ENCODE measurements at regions not wholly inside any gene's neighbourhood (a gene's known extent, or its start where the extent isn't known, plus 50 kb on each side); places are given as distances from the start of the nearest gene placed in this dataset.
A peak's percentile ranks its signal among the peaks of the same experiment; 100 is the strongest.
"Not testable (repeated sequence)": the region's sequence is repeated elsewhere in the genome, so short reads cannot be mapped to it uniquely, and the experiment has no call there.

DNA sequence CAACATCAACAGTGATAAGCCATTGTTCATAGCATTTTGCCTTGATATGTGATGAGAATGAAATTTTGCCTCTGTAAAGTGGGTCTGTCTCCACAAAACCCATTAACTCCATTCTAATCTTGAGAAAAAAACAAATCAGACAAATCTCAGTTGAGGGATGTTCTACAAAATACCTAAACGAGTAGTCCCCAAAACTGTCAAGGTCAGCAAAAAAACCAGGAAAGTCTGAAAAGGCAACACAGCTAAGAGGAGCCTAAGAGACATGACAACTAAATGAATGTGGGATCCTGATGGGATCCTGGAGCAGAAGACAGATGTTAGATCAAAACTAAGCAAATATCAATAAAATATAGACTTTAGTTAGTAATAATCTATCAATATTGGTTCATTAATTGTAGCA is 431.6 kb upstream of the SPTLC3 start:
- no peak for DNase-seq (ENCODE audit: low read depth)

GRCh38 chr20:12581644-12582289 is 427.0 kb upstream of the SPTLC3 start:
- DNase-seq (ENCODE audit: low read depth) = no peak

DNA sequence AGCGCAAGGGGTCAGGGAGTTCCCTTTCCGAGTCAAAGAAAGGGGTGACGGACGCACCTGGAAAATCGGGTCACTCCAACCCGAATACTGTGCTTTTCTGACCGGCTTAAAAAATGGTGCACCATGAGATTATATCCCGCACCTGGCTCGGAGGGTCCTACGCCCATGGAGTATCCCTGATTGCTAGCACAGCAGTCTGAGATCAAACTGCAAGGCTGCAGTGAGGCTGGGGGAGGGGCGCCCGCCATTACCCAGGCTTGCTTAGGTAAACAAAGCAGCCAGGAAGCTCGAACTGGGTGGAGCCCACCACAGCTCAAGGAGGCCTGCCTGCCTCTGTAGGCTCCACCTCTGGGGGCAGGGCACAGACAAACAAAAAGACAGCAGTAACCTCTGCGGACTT is 426.1 kb upstream of the SPTLC3 start:
- not testable (repeated sequence) for DNase-seq (ENCODE audit: low read depth)

GRCh38 chr20:12591949-12592470 is 416.8 kb upstream of the SPTLC3 start:
- no peak for DNase-seq (ENCODE audit: low read depth)

- DNase-seq (ENCODE audit: low read depth) = no peak
These were observed 416.0 kb upstream of the SPTLC3 start for GRCh38 chr20:12592756-12593155.

- no peak for DNase-seq (ENCODE audit: low read depth)
These were observed 415.4 kb upstream of the SPTLC3 start for GRCh38 chr20:12593342-12593873.

DNA sequence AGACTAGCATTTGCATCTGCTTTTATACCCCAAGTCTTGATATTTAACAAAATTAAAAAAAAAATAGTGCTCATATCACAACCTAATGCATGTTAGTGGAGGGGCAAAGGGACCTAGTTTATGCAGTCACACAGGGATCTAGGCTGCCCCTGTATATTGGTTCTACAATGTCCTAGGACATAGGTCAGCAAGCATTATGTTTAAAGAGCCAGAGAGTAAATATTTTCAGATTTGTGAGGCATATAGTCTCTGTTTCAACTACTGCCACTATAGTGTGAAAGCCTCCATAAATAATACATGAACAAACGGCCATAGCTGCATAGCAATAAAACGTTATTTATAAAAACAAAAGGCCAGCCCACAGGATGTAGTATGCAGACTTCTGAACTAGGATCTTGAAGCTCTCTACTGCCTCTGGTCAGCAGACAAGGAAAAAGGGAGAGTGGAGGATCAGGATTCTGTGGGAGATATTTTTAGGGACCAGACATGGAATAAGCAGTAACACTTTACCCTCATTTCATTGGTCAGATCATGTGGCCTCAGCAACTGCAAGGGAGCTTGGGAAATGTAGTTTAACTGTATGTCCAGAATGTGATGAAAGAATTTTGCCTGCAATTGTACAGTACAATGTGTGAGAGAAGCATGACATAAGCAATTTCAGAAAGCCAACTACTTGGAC is 414.2 kb upstream of the SPTLC3 start:
- DNase-seq (ENCODE audit: low read depth) = no peak

DNA sequence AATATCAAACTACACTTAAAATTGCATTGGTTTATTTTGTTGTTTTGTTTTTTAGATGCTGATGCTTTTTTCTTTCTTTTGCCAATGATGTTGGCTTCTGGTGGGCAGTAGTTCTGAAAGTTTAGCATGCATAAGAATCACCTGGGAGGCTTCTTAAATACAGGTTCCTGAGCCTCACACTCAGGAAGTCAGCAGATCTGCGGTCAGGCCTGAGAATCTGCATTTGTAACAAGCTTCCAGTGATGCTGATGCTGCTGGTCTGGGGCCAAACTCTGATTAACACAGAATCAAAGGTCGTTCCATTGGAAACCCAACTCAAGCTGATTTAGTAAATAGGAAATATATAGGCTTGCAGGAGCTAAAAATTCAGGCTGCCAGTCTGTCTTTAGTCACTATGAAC is 412.9 kb upstream of the SPTLC3 start:
- DNase-seq (ENCODE audit: low read depth) = no peak

DNA sequence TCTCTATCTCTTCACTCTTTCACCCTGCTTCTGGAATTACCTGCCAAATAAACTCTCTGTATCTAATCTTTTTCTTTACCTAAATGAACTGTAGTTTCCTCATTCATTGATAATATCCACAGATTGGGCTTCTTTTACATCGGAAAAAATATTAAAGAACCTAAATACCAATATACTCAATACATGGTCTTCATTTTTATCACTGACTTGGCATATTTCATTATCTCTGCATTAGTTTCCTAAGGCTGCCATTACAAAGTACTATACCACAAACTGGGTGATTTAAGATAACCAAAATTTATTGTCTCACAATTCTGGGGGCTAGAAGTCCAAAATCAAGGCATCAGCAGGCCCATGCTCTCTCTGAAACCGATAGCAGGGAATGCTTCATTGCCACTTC is 411.9 kb upstream of the SPTLC3 start:
- no peak for DNase-seq (ENCODE audit: low read depth)

DNA sequence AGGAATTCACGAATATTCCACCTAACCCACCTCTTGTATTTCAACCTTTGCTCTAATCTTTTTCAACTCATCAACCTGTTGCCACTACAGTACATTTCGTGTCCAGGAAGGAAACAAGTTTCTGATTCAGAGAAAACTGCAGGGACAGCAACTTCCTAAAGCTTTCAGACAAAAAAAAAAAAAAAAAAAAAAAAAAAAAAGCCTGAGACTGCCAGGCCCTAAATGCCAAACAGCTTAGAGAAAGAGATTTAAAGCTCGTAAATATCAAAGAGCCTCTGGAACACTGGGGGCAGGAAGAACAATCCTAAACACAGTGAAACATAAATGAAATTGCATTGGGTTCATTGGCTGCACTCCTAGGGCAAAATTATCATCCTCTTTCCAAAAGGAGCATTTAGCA is 411.2 kb upstream of the SPTLC3 start:
- no peak for DNase-seq (ENCODE audit: low read depth)

- no peak for DNase-seq (ENCODE audit: low read depth)
These were observed 409.9 kb upstream of the SPTLC3 start for GRCh38 chr20:12598894-12599293.

GRCh38 chr20:12599494-12599893 is 409.3 kb upstream of the SPTLC3 start:
- DNase-seq (ENCODE audit: low read depth) = no peak

- DNase-seq (ENCODE audit: low read depth) = no peak
These were observed 403.0 kb upstream of the SPTLC3 start for GRCh38 chr20:12605751-12606150.

GRCh38 chr20:12610871-12611270 is 397.9 kb upstream of the SPTLC3 start:
- no peak for DNase-seq (ENCODE audit: low read depth)

DNA sequence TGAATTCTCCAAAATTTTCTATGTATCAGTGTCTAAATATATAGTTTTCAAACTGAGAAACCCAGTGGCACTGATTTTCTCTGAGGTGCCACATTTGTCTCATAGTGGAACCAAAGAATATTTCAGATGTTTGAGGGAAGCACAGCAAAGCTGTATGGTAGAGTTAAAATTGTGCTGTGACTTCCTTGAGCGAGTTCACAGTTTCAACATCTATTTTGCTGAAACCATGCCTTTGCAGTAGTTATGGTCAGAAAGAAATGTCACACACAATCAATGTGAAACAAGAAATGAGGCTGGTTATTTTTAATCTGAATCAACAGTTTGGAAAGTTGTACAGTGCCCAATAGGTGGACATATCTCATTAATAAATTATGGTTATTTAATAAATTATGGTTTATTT is 394.0 kb upstream of the SPTLC3 start:
- no peak for DNase-seq (ENCODE audit: low read depth)

DNA sequence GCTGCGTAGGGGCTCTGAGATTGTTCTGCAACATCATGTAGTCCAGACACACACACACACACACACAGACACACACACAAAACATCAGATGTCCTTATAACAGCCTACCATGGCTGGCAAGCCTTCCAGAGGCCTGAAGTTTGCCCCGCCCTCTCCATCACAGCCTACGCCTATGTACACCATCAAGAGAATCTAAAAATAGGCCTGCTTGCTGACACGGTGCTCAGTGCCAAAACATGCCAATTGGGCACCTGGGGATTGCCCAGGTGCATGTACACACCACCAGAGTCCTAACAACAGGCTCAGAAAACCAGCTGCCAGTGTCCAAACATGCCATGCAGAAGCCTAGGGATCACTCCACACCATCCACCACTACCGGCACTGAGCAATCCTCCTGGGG is 391.7 kb upstream of the SPTLC3 start:
- no peak for DNase-seq (ENCODE audit: low read depth)

DNA sequence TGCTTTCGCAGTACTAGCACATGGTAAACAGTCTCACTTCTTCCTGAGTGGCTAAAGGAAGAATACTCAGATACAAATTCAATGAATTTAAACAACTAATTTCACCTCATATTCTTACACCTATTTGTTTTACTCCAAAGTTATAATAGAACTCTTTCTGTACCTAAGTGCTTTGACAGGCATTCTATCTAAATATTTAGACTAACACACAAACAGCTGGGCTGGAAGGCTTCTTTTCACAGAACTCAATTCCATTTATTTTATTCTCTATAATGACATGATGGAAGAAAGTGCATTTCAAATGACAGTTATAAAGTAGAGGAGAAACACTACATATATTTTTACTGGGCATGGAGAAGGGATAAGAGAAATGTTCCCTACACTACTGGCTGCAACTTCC is 384.9 kb upstream of the SPTLC3 start:
- DNase-seq (ENCODE audit: low read depth) = no peak

DNA sequence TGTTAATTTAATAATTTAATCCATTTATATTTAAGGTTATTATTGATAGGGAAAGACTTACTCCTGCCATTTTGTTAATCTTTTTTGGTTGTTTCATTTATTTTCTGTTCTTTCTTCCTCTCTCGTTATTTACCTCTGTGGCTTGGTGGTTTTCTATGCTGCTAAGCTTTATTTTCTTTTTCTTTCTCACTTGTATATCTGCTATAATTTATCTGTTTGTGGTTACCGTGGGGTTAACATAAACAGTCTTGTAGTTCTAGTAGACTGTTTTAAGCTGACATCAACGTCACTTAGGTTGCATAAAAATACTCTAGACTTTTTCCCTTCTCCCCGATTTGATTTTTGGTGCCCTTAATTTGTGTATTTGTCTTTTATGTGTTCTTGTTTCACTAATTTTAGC is 381.3 kb upstream of the SPTLC3 start:
- DNase-seq (ENCODE audit: low read depth) = no peak

DNA sequence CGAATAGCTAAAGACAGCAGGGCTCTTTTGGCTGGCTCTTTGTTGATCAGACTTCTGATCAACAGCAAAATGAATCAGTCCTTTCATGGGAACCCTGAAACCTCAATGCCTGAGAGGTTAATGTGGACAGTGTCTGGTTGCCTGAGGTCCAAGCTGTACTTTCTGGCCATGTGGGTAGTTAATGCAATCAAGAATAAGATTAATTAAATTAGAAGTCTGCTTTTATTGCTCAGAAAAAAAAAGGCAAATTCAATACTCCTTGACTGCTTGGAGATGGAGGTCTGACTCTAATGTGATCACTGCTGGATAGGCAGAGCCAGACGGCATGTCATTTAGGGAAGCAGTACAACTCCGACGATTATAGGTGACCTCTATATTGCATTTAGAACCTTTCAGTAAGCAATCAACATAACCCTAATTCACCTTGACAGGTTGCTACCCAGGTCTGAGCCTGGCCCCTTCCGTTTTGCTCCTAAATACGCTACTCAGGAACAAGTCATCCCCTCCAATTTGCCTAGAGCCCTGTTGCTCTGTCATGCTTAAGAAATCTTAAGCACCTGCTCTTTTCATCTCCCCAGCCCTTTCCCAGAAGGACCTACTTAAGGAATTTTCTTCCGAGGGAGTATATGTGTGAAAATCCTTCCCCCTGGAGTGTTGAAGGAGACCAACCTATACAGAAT is 370.0 kb upstream of the SPTLC3 start:
- peak; percentile 18 for DNase-seq (ENCODE audit: low read depth)

DNA sequence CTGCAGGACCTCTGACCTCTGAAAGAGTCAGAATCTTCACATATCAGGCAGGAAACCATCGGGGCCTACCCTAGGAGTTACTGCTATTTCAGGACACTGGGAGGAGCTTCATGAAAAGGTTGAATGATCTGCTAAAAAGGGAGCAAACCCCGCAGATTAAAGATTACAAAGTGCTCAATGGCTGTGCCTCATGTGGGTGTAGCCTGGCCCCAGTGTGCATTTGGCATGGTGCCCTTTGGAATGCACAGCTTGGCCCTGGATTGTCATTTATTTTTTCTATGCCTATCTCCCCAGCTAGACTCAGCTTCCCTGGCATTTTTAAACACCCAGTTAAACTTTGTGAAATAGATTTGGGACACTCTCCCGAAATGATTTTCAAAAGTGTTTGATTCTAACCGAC is 368.5 kb upstream of the SPTLC3 start:
- DNase-seq (ENCODE audit: low read depth) = peak; percentile 16

DNA sequence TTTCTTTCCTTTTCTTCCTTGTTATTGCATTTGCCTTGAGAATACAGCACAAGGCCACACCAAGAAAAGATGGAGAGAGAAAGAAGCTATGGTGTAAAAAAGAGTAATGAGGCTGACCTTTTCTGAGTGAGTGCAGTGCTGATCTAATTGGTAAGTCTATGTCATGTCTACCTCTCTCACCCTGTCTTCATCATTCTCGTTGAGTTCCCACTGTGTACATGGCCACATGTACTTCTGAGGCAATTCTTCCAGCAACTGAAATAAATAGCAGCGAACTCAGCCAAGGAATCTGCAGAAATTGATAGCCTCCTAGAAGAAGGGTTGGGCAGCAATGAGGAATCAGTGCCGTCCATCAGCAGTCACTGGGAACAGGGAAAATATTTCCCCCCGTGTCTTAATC is 367.2 kb upstream of the SPTLC3 start:
- no peak for DNase-seq (ENCODE audit: low read depth)

- no peak for DNase-seq (ENCODE audit: low read depth)
These were observed 364.3 kb upstream of the SPTLC3 start for GRCh38 chr20:12644461-12644860.

- no peak for DNase-seq (ENCODE audit: low read depth)
These were observed 359.5 kb upstream of the SPTLC3 start for GRCh38 chr20:12649234-12649633.
